Activated CD4-positive, alpha-beta T cell treated with anti-CD3 and anti-CD28 coated beads for 36 hours (primary cell): ENCODE measurements at regions not wholly inside any gene's neighbourhood (a gene's known extent, or its start where the extent isn't known, plus 50 kb on each side); places are given as distances from the start of the nearest gene placed in this dataset.

Experiments
- ATAC-seq: fragments of 200-7000 bp; cut with Tn5 transposase; one replicate; pipeline ENCODE4 v1.10.0; 2021; ENCODE audit warnings: mild to moderate bottlenecking, moderate library complexity
- CTCF ChIA-PET: fragments of 350-600 bp; sonication (Branson Sonifier 250); formaldehyde crosslinking; loops from one replicate; lab custom pipeline; 2021; ENCODE audit warnings: antibody characterized with exemption; lab: Charles Lee
- POLR2A ChIA-PET: fragments of 350-600 bp; sonication (Branson Sonifier 250); formaldehyde crosslinking; loops from one replicate; lab custom pipeline; 2021; ENCODE audit warnings: antibody characterized with exemption, inconsistent platforms; lab: Charles Lee
- DNase-seq: peaks from one replicate; pipeline ENCODE4 v3.0.0-alpha.2; 2020
- H3K27ac Mint-ChIP-seq: one replicate; pipeline ENCODE4 v1.8.0; 2021; ENCODE audit warnings: mixed read lengths
- H3K27me3 Mint-ChIP-seq: one replicate; pipeline ENCODE4 v1.8.0; 2021; ENCODE audit warnings: mixed read lengths
- H3K36me3 Mint-ChIP-seq: one replicate; pipeline ENCODE4 v1.8.0; 2021; ENCODE audit warnings: low read depth, mixed read lengths
- H3K4me1 Mint-ChIP-seq: one replicate; pipeline ENCODE4 v1.8.0; 2021; ENCODE audit warnings: mixed read lengths
- H3K4me3 Mint-ChIP-seq: one replicate; pipeline ENCODE4 v1.8.0; 2021; ENCODE audit warnings: mild to moderate bottlenecking, moderate library complexity, mixed read lengths
- H3K9me3 Mint-ChIP-seq: one replicate; pipeline ENCODE4 v1.8.0; 2021; ENCODE audit warnings: low read depth, mixed read lengths
- intact Hi-C, 2 experiments: fragments of 100-400 bp; cut with DNase I in 1 of 2; cut with micrococcal nuclease in 1 of 2; formaldehyde crosslinking; loops; one replicate each; pipeline versions ENCODE4 v1.14.2 to v1.15.1; 2022 to 2024; cut with DNase I, micrococcal nuclease

- Mint-ChIP-seq H3K27ac (no peak overlapping the region), H3K4me1 (no peaks in the 10 kb centered on the region), H3K9me3 (no peaks in the 10 kb centered on the region), H3K4me3 (no peak overlapping the region), H3K27me3 (no peaks in the 10 kb centered on the region), H3K36me3 (no peaks in the 10 kb centered on the region)
- intact Hi-C loops = no loop called here
- no peak for ATAC-seq
- ChIA-PET CTCF (no interaction called here), POLR2A (no interaction called here)
- DNase-seq = no peak
Observed at GRCh38 chr4:136858903-136859302, 673.4 kb downstream of the PCDH18 start.

- intact Hi-C loops = no loop called here
- POLR2A ChIA-PET = no interaction called here
- DNase-seq (no peak), ATAC-seq (no peak)
- H3K9me3 Mint-ChIP-seq = no peaks in the 10 kb centered on the region
- H3K4me3 Mint-ChIP-seq = no peak overlapping the region
- H3K27me3 Mint-ChIP-seq = no peaks in the 10 kb centered on the region
- no peak overlapping the region for H3K27ac Mint-ChIP-seq
- CTCF ChIA-PET = interaction anchor here (0.7 to 3.4 kb wide), 2 partner anchors 9 to 367 kb away, joined by 5 to 12 read pairs; no protein-coding TSS in a partner anchor
- H3K4me1 Mint-ChIP-seq = no peaks in the 10 kb centered on the region
- H3K36me3 Mint-ChIP-seq = no peaks in the 10 kb centered on the region
Observed at GRCh38 chr4:136855886-136856285, 676.4 kb downstream of the PCDH18 start.

- Mint-ChIP-seq H3K9me3 (peaks cover 2% of the 10 kb centered on the region), H3K4me3 (no peak overlapping the region), H3K36me3 (no peaks in the 10 kb centered on the region), H3K27me3 (no peaks in the 10 kb centered on the region), H3K4me1 (no peaks in the 10 kb centered on the region), H3K27ac (no peak overlapping the region)
- ChIA-PET POLR2A (no interaction called here), CTCF (interaction anchor here (1.4 kb wide), 1 partner anchor 14 kb away, joined by 3 read pairs; no protein-coding TSS in a partner anchor)
- ATAC-seq (no peak), DNase-seq (no peak)
- intact Hi-C loops = no loop called here
Observed at GRCh38 chr4:136850446-136850845, 681.8 kb downstream of the PCDH18 start.

- intact Hi-C loops = no loop called here
- H3K4me1 Mint-ChIP-seq = no peaks in the 10 kb centered on the region
- ChIA-PET CTCF (no interaction called here), POLR2A (no interaction called here)
- no peak overlapping the region for H3K4me3 Mint-ChIP-seq
- peaks cover 6% of the 10 kb centered on the region for H3K9me3 Mint-ChIP-seq
- H3K27me3 Mint-ChIP-seq = no peaks in the 10 kb centered on the region
- H3K27ac Mint-ChIP-seq = no peak overlapping the region
- no peaks in the 10 kb centered on the region for H3K36me3 Mint-ChIP-seq
- DNase-seq (no peak), ATAC-seq (no peak)
Observed at GRCh38 chr4:136847881-136848621, 684.2 kb downstream of the PCDH18 start.

- CTCF ChIA-PET = no interaction called here
- Mint-ChIP-seq H3K27me3 (no peaks in the 10 kb centered on the region), H3K4me3 (no peak overlapping the region), H3K36me3 (no peaks in the 10 kb centered on the region), H3K27ac (no peak overlapping the region), H3K9me3 (peaks cover 7% of the 10 kb centered on the region), H3K4me1 (no peaks in the 10 kb centered on the region)
- no peak for ATAC-seq
- POLR2A ChIA-PET = no interaction called here
- intact Hi-C loops = no loop called here
- DNase-seq = no peak
Observed at GRCh38 chr4:136841526-136841925, 690.8 kb downstream of the PCDH18 start.

GRCh38 chr4:136838607-136839006, 693.7 kb downstream of the PCDH18 start:
- Mint-ChIP-seq H3K4me1 (no peaks in the 10 kb centered on the region), H3K9me3 (peaks cover 4% of the 10 kb centered on the region), H3K27me3 (no peaks in the 10 kb centered on the region), H3K27ac (no peak overlapping the region), H3K36me3 (no peaks in the 10 kb centered on the region), H3K4me3 (no peak overlapping the region)
- ChIA-PET CTCF (no interaction called here), POLR2A (no interaction called here)
- DNase-seq (no peak), ATAC-seq (no peak)
- intact Hi-C loops = no loop called here

GRCh38 chr4:136831553-136831952, 700.7 kb downstream of the PCDH18 start:
- intact Hi-C loops = no loop called here
- Mint-ChIP-seq H3K4me3 (no peak overlapping the region), H3K4me1 (no peaks in the 10 kb centered on the region), H3K27ac (no peak overlapping the region), H3K27me3 (no peaks in the 10 kb centered on the region), H3K36me3 (no peaks in the 10 kb centered on the region), H3K9me3 (peaks cover 1% of the 10 kb centered on the region)
- no peak for DNase-seq
- ATAC-seq = no peak
- ChIA-PET CTCF (interaction anchor here (0.6 kb wide), 2 partner anchors 9 to 62 kb away, joined by 3 read pairs; no protein-coding TSS in a partner anchor), POLR2A (no interaction called here)

- ChIA-PET CTCF (no interaction called here), POLR2A (no interaction called here)
- H3K27me3 Mint-ChIP-seq = no peaks in the 10 kb centered on the region
- no peaks in the 10 kb centered on the region for H3K4me1 Mint-ChIP-seq
- intact Hi-C loops = no loop called here
- H3K27ac Mint-ChIP-seq = no peak overlapping the region
- H3K4me3 Mint-ChIP-seq = no peak overlapping the region
- no peak for ATAC-seq
- no peak for DNase-seq
- no peaks in the 10 kb centered on the region for H3K36me3 Mint-ChIP-seq
- H3K9me3 Mint-ChIP-seq = no peaks in the 10 kb centered on the region
Observed at GRCh38 chr4:136829280-136829679, 703.0 kb downstream of the PCDH18 start.

- DNase-seq = no peak
- H3K27ac Mint-ChIP-seq = no peak overlapping the region
- ATAC-seq = no peak
- no peaks in the 10 kb centered on the region for H3K27me3 Mint-ChIP-seq
- H3K9me3 Mint-ChIP-seq = no peaks in the 10 kb centered on the region
- ChIA-PET POLR2A (no interaction called here), CTCF (no interaction called here)
- no peaks in the 10 kb centered on the region for H3K4me1 Mint-ChIP-seq
- intact Hi-C loops = no loop called here
- no peak overlapping the region for H3K4me3 Mint-ChIP-seq
- H3K36me3 Mint-ChIP-seq = no peaks in the 10 kb centered on the region
Observed at GRCh38 chr4:136823020-136823419, 709.3 kb downstream of the PCDH18 start.

- CTCF ChIA-PET = no interaction called here
- intact Hi-C loops = no loop called here
- H3K27me3 Mint-ChIP-seq = no peaks in the 10 kb centered on the region
Observed at GRCh38 chr4:136818811-136819330, 713.4 kb downstream of the PCDH18 start.

GRCh38 chr4:136812100-136812880, 720.0 kb downstream of the PCDH18 start:
- Mint-ChIP-seq H3K4me1 (no peaks in the 10 kb centered on the region), H3K27ac (no peak overlapping the region), H3K4me3 (no peak overlapping the region), H3K36me3 (no peaks in the 10 kb centered on the region), H3K27me3 (no peaks in the 10 kb centered on the region), H3K9me3 (no peaks in the 10 kb centered on the region)
- ChIA-PET POLR2A (no interaction called here), CTCF (no interaction called here)
- ATAC-seq (no peak), DNase-seq (no peak)
- intact Hi-C loops = no loop called here

More at GRCh38 chr4:136818811-136819330, 713.4 kb downstream of the PCDH18 start:
- Mint-ChIP-seq H3K4me3 (no peak overlapping the region), H3K4me1 (no peaks in the 10 kb centered on the region), H3K36me3 (no peaks in the 10 kb centered on the region), H3K27ac (no peak overlapping the region), H3K9me3 (no peaks in the 10 kb centered on the region)
- DNase-seq (no peak), ATAC-seq (no peak)
- POLR2A ChIA-PET = no interaction called here
